HL-60 (cell line): ENCODE measurements at regions not wholly inside any gene's neighbourhood (a gene's known extent, or its start where the extent isn't known, plus 50 kb on each side); places are given as distances from the start of the nearest gene placed in this dataset.

Experiments
- GABPA ChIP-seq: IDR thresholded peaks from 2 replicates; pipeline ENCODE4 v1.6.1; 2012; ENCODE audit warnings: low read depth
- POLR2AphosphoS5 ChIP-seq: IDR thresholded peaks from 2 replicates; pipeline ENCODE4 v1.6.1; 2012; ENCODE audit warnings: low read depth
- SPI1 ChIP-seq: IDR thresholded peaks from 2 replicates; pipeline ENCODE4 v1.6.1; 2012; ENCODE audit warnings: low read depth, mild to moderate bottlenecking, borderline replicate concordance
- TF ChIP-seq, protein P1 (sequence below): IDR thresholded peaks from one replicate; pipeline ENCODE4 v1.5.1; 2011; ENCODE audit warnings: low read length, control low read depth, inconsistent platforms; ENCODE audit not compliant: insufficient read depth
- TF ChIP-seq, protein P2 (sequence below): IDR thresholded peaks from 2 replicates; pipeline ENCODE4 v1.6.1; 2012; ENCODE audit warnings: low read depth; ENCODE audit not compliant: insufficient replicate concordance

DNA sequence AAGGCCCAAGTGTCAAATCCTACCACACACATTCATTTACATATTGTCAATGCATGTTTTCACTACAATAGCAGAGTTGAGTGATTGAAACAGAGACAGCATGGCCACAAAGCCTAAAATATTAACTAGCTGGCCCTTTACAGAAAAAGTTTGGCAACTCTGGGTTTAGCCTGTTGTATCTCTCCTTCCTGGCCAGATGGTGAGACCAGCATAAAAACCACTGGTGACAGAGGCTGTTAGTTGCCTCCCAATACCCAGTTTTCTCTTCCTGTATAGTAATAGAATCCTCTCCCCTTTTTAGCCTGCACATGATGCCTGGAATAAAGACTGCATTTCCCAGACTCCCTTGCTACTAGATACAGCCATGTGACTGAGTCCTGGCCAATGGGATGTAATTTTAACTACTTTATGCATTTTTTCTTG, 100.0 kb upstream of the TAB2 start:
- TF ChIP-seq, protein P1, sequence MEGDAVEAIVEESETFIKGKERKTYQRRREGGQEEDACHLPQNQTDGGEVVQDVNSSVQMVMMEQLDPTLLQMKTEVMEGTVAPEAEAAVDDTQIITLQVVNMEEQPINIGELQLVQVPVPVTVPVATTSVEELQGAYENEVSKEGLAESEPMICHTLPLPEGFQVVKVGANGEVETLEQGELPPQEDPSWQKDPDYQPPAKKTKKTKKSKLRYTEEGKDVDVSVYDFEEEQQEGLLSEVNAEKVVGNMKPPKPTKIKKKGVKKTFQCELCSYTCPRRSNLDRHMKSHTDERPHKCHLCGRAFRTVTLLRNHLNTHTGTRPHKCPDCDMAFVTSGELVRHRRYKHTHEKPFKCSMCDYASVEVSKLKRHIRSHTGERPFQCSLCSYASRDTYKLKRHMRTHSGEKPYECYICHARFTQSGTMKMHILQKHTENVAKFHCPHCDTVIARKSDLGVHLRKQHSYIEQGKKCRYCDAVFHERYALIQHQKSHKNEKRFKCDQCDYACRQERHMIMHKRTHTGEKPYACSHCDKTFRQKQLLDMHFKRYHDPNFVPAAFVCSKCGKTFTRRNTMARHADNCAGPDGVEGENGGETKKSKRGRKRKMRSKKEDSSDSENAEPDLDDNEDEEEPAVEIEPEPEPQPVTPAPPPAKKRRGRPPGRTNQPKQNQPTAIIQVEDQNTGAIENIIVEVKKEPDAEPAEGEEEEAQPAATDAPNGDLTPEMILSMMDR = no peak
- no peak for TF ChIP-seq POLR2AphosphoS5
- no peak for TF ChIP-seq GABPA
- TF ChIP-seq, protein P2, sequence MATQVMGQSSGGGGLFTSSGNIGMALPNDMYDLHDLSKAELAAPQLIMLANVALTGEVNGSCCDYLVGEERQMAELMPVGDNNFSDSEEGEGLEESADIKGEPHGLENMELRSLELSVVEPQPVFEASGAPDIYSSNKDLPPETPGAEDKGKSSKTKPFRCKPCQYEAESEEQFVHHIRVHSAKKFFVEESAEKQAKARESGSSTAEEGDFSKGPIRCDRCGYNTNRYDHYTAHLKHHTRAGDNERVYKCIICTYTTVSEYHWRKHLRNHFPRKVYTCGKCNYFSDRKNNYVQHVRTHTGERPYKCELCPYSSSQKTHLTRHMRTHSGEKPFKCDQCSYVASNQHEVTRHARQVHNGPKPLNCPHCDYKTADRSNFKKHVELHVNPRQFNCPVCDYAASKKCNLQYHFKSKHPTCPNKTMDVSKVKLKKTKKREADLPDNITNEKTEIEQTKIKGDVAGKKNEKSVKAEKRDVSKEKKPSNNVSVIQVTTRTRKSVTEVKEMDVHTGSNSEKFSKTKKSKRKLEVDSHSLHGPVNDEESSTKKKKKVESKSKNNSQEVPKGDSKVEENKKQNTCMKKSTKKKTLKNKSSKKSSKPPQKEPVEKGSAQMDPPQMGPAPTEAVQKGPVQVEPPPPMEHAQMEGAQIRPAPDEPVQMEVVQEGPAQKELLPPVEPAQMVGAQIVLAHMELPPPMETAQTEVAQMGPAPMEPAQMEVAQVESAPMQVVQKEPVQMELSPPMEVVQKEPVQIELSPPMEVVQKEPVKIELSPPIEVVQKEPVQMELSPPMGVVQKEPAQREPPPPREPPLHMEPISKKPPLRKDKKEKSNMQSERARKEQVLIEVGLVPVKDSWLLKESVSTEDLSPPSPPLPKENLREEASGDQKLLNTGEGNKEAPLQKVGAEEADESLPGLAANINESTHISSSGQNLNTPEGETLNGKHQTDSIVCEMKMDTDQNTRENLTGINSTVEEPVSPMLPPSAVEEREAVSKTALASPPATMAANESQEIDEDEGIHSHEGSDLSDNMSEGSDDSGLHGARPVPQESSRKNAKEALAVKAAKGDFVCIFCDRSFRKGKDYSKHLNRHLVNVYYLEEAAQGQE = no peak
- no peak for TF ChIP-seq SPI1
